HG03095 (cell line): ENCODE measurements at regions not wholly inside any gene's neighbourhood (a gene's known extent, or its start where the extent isn't known, plus 50 kb on each side); places are given as distances from the start of the nearest gene placed in this dataset.
"Not testable (repeated sequence)": the region's sequence is repeated elsewhere in the genome, so short reads cannot be mapped to it uniquely, and the experiment has no call there.

Experiments used
- ATAC-seq: cut with Tn5 transposase; IDR thresholded peaks from one replicate; pipeline ENCODE4 v1.9.1; 2021; ENCODE audit warnings: moderate library complexity; ENCODE audit not compliant: unreplicated experiment

DNA sequence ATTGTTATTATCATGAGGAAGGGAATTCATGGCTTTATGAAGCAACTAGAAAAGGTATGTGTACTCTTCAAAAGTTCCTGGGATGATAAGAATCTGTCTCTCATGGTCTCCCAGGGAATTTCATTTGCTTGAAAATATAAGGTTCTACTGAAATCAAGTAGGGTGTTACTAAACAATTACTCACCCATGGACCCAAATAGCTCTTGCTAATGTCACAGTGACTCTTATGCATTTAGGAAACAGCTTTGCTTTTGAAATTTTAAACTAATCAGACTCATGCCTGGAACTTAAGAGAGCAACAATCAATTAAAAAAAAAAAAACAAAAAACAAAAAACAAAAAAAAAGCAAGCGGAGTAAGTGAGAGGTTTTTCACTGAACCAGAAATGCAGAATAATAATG, 1546.3 kb upstream of the TENM4 start:
- ATAC-seq, result no peak

DNA sequence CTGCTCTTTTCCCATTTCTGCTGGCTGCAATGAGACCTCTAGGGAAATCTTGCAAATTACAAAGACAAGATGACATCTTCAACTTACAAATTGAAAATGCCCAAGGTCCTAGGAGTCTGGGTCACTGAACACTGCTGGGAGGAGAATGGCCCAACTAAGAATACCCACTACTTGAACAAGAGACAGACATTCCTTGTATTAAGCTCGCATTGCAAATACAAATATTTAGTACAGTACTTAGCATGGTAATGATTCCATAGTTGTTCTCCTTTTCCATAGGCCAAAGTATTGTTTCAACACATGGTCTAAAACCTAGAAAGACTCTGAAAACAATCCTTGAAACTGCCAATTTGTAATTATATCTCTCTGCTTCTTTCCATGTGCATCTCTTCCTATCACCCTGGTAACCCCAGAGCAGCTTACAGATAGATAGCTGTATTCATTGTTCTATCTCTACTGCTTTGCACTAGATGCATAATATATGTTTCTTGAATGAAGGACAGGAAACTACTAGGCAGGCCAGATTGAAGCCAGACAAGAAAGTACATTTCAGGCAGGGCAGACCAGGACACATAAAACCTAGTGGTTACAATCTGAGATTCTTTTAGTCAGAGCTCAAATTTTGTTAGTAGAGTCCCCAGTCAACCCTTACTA, 1545.7 kb upstream of the TENM4 start:
- ATAC-seq, result no peak

DNA sequence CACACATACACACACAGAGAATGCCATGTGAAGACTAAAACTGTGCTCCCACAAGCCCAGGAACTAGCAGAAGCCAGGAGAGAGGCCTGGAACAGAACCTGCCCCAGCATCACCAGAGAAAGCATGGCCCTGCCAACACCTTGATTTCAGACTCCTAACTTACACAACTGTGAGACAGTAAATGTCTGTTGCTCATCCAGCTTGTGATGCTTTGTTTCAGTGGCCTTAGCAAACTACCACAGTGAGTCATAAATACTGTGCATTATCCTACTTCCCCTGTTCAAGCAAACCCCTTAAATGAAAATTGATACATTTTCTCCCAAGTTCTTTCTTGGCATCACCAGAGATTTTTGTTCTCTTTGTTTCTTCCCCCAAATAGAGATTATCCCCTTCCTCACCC, 1539.4 kb upstream of the TENM4 start:
- ATAC-seq, result no peak

DNA sequence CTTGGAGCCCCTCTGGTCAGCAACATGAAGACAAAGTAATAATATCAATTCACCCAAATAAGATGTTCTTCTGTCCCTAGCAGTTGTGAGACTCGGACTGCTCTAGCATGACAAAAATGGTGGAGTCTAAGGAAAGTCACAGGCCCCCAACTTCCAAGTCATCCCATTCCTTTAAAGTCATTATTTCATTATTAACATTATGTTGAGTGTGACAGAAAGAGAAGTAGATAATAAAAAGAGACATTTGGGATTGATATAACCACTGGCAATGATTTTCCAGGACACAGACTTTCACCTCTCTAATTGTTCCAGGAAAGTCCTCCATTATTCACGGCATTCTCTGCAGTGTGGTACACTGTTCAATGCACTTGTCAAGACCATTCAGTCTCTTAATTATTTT, 1533.0 kb upstream of the TENM4 start:
- ATAC-seq, result no peak

DNA sequence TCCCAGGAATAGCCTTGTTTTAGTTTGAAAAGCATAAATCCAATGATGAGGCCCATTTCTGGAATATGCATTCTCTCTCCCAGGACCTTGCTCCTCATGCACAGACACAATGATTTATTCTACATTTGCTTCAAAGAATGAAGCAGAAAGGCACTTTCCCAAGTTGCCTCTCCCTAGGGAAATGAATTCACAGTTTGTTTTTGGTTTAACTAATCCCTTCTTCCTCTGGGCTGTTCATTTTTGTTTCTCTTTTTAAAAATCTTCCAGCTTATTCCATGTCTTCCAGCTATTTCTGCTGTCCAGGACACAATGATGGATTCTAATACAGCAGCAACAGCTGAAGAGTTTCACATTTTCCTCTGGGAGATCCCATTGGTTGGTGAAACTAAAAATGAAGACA, 1529.2 kb upstream of the TENM4 start:
- ATAC-seq, result no peak

DNA sequence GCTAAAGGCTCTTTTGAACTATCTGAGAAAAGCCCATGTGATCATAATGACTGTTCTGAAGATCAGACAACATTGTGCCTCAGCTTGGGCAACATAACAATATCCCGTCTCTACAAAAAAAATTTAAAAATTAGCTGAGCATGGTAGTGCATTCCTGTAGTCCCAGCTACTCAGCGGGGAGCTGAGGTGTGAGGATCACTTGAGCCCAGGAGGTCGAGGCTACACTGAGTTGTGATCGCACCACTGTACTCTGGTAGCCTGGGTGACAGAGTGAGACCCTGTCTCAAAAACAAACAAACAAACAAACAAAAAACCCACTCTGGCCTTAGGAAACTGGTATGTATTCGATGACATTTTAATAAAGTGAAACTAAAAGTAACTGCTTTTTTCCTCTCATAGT, 1526.8 kb upstream of the TENM4 start:
- ATAC-seq, result no peak

DNA sequence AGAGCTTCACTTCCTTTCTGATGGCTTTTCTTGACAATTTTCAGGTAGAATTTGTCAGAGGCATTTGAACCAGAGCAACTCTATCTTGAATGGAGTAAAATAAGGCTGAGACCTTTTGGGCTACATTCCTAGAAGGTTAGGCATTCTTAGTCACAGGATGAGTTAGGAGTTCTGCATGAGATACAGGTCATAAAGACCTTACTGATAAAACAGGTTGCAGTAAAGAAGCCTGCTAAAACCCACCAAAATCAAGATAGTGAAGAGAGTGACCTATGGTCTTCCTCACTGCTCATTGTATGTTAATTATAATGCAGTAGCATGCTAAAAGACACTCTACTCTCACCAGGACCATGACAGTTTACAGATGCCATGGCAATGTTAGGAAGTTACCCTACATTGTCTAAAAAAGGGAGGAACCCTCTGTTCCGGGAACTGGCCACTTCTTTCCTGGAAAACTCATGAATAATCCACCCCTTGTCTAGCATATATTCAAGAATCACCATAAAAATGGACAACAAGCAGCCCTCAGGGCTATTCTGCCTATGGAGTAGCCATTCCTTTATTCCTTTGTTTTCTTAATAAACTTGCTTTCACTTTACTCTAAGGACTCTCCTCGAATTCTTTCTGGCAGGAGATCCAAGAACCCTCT, 1519.7 kb upstream of the TENM4 start:
- no peak for ATAC-seq

DNA sequence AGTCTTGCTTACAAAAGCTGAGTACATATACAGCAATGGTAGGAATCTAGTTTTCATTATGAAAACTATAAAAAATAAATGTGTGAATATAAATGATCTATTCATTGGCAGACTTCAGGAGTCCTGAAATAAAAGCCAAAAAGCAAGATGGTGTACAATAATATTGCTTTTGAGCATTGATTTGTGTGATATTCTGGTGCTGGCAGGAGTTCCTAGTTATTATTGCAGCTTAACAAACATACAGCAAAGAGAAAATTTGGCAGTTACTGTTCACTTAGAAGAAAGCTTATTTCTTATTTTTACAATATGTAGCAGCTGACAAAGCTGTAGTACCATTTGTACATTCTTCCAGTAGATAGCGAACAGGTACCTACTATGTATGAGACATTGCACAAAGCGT, 1518.9 kb upstream of the TENM4 start:
- no peak for ATAC-seq

DNA sequence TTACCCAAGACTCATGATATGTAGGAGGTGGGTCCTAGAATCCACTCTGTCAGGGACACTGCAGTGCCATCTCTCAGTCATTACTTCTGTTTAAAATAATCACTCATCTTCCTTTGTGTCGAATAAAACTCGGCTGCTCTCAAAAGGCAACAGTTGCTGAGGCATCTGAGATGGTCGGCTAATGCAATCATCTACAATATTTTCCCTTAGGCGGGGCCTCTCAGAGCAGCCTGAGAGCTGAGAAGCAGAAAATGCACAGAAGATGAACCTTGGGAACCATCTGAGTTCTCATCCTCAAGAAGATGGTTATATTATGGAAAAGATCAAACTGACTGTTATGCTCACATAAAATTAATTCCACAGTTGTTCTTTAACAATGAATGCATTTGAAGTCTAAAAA, 1518.2 kb upstream of the TENM4 start:
- no peak for ATAC-seq

DNA sequence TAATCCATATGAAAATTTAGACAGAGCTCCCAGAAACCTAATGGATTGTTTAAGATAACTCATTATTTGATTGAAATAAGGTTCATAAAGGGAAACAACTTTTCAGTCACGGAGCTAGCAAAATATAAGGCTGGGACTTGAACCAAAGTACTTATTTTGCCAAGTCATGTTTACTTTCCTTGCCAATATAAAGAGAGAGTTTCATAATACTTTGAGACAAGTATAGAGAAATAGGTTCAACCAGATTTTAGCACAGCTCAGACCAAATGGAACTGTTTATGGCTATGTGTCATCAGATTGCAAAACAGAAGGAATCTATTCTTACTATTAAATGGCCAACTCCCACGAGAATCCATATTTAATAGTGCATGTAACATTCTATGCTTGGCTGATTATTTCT, 1517.5 kb upstream of the TENM4 start:
- no peak for ATAC-seq

DNA sequence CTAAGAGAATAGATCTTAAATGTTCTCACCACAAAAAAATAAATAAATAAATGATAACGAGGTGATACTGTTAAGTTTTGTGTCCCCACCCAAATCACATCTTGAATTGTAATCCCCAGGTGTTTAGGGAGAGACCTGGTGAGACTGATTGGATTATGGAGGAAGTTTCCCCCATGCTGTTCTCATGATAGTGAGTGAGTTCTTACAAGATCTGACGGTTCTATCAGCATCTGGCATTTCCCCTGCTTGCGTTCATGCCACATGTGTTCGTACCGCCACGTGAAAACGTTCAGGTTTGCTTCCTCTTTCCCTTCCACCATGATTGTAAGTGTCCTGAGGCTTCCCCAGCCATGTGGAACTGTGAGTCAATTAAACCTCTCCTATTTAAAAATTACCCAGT, 1514.8 kb upstream of the TENM4 start:
- no peak for ATAC-seq

DNA sequence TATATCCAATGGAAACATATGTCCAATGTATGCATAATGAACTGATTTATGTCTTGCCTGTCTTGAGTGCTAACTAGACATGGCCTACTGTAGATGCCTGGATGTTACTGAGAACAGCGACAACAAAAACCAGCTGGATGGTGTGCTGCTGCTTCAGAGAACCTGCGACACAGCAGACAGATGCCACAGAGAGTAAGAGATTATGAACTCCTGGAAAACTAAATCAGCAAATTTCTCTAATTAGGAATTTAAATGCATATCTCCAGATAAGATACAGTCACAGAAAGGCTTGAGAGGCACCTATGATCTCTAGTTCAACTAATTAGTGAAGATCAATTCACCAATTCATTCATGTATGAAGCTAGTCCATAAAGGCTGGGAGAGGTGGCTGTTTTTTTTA, 1508.0 kb upstream of the TENM4 start:
- no peak for ATAC-seq

DNA sequence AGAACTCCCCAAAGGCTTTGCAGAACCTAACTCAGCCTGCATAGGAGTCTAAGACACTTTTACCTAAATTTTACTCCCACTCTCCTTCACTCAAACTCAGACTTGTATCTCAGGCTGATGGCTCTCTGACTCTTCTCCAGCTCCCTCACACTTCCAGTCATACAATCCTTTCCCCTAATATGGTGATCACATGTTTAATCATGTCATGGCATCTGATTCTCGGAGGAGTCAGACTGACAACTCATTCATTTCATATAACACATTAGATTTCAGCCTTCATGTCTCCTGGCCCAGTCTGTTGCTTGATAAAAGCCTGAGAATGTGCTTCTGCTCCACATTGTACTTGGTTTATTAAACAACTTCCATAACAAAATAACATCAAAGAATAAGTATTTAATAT, 1503.9 kb upstream of the TENM4 start:
- ATAC-seq, result no peak

DNA sequence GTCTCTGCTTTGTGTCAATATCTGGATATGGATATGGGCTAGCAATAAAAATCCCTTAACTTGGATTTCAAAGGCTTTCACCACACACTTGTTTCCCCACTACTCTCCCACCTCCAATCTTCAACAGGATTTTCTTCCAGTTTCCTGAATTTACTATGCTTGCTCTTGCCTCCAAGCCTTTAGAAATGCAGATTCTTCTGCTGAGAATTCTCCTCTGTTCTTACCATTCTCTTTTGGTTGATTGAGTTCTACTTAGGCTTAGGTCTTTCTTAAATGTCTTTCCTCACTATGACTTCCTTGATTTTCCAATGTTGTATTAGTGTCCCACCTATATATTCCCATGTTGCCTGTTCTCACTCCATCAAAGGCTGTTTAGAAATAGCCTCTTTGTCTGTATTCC, 1502.4 kb upstream of the TENM4 start:
- ATAC-seq, result no peak

DNA sequence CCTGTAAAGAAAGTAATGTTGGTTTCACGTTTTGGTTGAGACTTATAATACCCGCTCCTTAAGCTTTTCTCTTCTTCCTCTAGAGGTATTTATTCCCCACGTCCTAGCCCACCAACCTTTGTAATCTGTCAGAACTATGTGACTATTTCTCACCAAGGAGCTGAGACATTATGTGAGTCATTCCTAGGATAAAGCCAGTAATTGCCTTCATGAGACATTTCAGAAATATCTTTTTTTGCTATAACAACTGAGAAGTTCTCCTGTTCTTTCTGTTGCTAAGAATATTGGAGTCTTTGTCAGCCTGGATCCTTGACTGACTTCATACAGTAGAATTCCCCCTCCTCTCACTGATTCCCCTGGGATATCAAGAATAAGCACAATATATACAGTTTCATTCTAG, 1497.0 kb upstream of the TENM4 start:
- ATAC-seq, result no peak

DNA sequence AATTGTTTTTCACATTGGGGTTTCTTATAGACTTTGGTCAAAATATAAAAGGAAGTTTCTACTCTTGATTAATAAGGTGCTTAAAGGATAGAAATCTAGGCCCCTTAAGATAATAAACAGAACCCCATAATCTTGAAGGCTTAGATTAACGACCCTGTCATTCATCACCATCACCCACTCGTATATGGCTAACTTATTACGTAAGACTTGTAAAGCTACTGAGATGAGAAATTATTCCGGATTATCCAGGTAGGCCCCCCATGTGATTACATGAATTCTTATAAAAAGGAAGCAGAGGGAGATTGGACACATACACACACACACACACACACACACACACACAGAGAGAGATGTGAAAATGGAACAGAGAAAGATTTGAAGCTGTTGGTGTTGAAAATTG, 1489.2 kb upstream of the TENM4 start:
- no peak for ATAC-seq

DNA sequence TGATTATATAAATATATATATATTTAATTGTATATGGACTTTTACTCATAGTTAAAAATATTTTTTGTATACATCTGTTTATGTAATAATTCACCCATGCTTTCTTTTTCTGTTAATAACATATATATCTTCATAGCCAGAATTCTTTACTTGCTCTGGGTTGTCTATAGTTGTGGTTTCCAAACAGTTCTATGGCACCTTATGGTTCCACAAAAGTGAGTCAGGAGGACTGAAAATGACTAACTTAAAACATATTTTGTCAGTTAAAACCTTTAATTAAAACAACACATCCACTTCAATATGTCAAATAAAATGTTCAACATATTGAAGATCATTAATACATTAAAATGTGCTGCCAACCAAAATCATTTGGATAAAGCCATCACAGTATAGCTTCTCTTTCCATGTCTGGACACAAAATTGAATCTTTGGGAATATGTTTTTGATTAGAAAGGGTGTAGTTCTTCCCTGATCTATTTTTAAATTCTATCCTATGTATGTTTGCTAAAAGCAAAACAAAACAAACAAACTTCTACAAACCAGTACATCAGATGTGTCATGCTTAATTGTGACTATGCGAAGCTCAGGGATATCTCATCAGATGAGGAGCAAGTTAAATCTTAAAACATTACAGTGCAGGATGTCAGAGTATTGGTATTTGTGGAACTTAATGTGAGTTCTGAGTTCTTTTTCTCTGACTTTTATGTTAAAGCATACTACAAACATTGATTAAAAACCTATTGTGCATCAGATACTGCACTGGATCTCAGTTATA, 1488.4 kb upstream of the TENM4 start:
- no peak for ATAC-seq

DNA sequence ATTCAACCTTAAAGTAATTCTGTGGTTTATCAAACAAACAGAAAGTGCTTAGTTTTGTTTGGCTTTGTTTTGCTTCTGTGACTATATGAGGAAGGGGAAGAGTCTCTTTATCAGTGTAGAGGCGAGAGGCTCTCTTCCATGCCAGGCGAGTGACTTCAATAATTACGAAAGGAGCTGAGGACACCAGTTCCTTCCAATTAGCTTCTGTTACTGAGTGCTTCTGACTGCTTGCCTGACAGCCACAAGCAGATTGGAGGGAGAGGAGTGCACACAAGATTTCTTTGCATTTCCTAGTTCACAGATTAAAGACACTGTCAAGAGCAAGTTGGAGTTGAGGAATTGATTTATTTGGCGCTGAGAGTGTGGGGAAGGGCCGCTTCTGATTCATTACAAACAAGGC, 1484.5 kb upstream of the TENM4 start:
- ATAC-seq, result no peak

DNA sequence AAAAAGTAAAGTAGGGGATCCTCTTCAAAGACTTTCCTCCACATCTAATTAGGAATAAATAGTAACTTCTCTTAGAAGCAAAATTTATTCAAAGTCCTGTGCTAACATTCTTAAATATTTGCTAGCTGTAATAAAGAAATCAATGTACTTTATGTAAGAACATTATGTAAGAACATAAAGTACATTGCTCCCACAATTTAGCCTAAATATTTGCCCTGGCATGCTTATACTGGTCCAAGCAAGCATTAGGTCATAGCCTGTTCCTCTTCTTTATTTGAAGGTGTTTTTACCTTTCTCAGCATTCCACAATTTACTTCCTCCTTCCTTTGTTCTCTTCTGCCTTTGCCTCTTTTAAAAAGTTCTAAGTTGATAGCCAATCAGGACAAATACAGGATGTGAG, 1480.5 kb upstream of the TENM4 start:
- ATAC-seq, result not testable (repeated sequence)

DNA sequence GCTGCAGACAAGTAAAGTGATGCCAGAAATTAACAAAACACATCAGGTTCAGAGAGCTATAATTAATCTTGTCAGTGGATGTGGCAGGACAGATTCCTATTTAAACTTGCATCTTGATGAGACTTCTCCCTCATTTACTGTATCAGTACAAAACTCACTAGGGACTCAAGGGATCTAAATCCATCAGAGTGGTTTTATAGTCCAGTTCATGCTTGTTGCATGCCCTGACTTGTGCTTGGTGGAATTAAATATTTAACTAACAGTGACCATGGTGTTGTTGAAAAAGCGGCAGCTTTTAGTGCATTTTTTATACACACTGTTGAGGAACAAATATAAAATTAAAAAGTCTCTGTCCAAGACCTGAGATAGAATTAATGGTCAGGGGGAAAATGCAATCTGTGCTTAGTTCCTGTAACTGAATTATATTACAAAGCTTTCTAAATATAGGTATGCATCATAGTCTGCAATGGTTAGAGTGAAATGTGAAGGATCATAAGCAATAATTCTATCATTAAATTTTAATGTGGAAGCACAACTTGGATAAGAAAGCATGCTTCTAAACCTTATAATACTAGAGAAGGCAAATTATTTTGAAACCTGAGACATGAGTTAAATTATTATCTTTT, 1475.5 kb upstream of the TENM4 start:
- ATAC-seq, result no peak

DNA sequence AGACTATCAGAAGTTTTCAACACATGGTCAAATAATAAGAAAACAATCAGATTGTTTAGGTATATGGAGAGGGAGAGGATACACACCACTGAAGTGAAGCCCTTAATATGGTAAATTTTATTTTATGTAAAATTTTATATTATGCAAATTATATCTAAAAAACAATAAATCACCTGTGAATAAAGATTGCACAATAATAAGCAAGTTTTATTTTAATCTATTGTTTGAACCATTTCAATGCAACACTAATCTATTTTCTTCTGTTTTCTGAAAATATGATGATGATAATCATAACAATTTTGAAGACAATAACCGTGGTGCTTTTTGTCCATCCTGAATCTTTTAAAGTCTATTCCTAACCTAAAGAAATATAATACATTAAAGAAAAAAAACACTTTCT, 1473.5 kb upstream of the TENM4 start:
- no peak for ATAC-seq

DNA sequence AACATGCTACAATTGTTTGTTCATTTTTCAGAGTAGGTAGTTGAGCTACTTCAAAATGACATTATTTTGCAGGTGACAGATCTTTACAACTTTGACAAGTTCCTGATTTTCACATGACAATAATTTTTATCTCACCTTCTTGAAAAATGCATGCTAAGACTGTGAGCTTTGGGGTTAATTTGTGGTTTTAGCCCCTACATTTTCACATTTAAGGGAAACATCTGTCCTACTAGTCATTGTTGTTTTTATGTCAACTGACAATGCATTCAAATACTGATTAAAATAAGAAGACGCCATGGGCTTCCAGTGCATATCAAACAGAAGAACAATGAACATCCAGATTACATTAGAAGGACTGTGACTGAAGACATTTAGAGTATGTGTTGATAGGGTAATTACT, 1470.8 kb upstream of the TENM4 start:
- ATAC-seq, result no peak
